ENCODE measurements at regions not wholly inside any gene's neighbourhood (a gene's known extent, or its start where the extent isn't known, plus 50 kb on each side); places are given as distances from the start of the nearest gene placed in this dataset.

GRCh38 chr14:65849091-65849490 lies 436.6 kb downstream of the FUT8 start:
- H3K4me3 ChIP-seq: no peak overlapping the region
- H3K27ac ChIP-seq: no peak overlapping the region
- no peaks in the 10 kb centered on the region for H3K36me3 ChIP-seq
- no peak for DNase-seq
- no peaks in the 10 kb centered on the region for H3K27me3 ChIP-seq
- no peak for ATAC-seq
- peaks cover 3 to 13% (median 13%) of the 10 kb centered on the region in 3 donors for H3K4me1 ChIP-seq
- TF ChIP-seq, protein P1, sequence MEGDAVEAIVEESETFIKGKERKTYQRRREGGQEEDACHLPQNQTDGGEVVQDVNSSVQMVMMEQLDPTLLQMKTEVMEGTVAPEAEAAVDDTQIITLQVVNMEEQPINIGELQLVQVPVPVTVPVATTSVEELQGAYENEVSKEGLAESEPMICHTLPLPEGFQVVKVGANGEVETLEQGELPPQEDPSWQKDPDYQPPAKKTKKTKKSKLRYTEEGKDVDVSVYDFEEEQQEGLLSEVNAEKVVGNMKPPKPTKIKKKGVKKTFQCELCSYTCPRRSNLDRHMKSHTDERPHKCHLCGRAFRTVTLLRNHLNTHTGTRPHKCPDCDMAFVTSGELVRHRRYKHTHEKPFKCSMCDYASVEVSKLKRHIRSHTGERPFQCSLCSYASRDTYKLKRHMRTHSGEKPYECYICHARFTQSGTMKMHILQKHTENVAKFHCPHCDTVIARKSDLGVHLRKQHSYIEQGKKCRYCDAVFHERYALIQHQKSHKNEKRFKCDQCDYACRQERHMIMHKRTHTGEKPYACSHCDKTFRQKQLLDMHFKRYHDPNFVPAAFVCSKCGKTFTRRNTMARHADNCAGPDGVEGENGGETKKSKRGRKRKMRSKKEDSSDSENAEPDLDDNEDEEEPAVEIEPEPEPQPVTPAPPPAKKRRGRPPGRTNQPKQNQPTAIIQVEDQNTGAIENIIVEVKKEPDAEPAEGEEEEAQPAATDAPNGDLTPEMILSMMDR (IDR thresholded peaks at IDR 0.05): no peak
- intact Hi-C loops (cut with DNase I): no loop called here
- H3K9me3 ChIP-seq: no peaks in the 10 kb centered on the region
- WGBS, 2 donors: 91 to 96% methylated on average over 3 of the region's 3 CpGs
- no peak for FAIRE-seq

- Histone ChIP-seq H3K4me1 (peaks cover 7 to 16% (median 14%) of the 10 kb centered on the region in 3 donors), H3K9me3 (no peaks in the 10 kb centered on the region), H3K4me3 (no peak overlapping the region), H3K27ac (no peak overlapping the region), H3K36me3 (no peaks in the 10 kb centered on the region), H3K27me3 (no peaks in the 10 kb centered on the region)
- TF ChIP-seq, protein P1 (IDR thresholded peaks at IDR 0.05): no peak
- DNase-seq (no peak), ATAC-seq (peak in 1 of 4 donors; percentile 34), FAIRE-seq (no peak)
- WGBS, 2 donors: 71 to 73% methylated on average over 2 of the region's 2 CpGs
- intact Hi-C loops (cut with DNase I): no loop called here
Observed at GRCh38 chr14:65849558-65849957, 437.0 kb downstream of the FUT8 start.

DNA sequence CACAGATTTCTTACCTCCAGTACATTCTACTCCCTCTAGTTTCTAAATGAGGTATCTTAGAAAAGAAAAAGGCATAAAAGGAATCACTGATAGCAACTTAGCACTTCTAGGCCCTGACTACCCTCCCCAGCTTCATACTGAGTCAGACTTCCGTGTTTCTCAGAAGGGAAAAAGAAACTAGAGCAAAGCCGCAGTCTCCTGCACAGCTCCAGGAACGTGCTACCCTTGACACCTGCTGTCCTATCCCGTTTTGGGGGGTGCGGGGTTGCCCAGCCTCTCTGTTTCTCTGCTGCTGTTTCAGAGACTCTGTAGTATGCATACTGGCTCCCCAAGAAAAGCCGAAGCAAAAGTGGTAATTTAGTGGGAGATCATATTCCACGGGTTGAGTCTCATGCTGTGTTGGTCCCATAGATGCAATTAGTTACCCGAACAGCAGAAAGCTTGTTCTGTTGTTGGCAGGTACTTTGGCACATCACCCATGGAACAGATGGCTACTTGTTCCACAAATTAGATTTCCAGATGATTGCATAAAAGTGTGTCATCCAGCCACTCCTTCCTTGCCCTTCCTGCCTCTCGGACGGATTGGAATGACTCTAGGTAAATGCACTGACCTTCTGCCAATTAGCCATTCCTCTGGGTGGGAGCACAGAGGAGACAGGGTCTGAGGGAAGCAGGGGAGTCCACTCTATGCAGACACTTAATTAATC lies 438.1 kb downstream of the FUT8 start:
- 83 to 84% methylated on average over 10 of the region's 10 CpGs for WGBS, 2 donors
- Histone ChIP-seq H3K27ac (no peak overlapping the region), H3K36me3 (no peaks in the 10 kb centered on the region), H3K4me1 (peaks cover 8 to 18% (median 14%) of the 10 kb centered on the region in 3 donors), H3K4me3 (no peak overlapping the region), H3K27me3 (no peaks in the 10 kb centered on the region), H3K9me3 (no peaks in the 10 kb centered on the region)
- peak in 1 of 4 donors; percentile 41 for ATAC-seq
- no peak for DNase-seq
- TF ChIP-seq, protein P1 (IDR thresholded peaks at IDR 0.05): no peak
- intact Hi-C loops (cut with DNase I): no loop called here
- no peak for FAIRE-seq

- Histone ChIP-seq H3K27me3 (no peaks in the 10 kb centered on the region), H3K4me1 (peaks cover 8 to 18% (median 14%) of the 10 kb centered on the region in 3 donors), H3K36me3 (no peaks in the 10 kb centered on the region), H3K27ac (peak overlapping the region in 1 of 4 donors; percentile 5), H3K9me3 (no peaks in the 10 kb centered on the region), H3K4me3 (no peak overlapping the region)
- intact Hi-C loops (cut with DNase I): no loop called here
- DNase-seq (no peak), ATAC-seq (peak in 3 of 4 donors; percentile 45 to 72 (median 51)), FAIRE-seq (no peak)
- TF ChIP-seq, protein P1 (IDR thresholded peaks at IDR 0.05): no peak
- WGBS, 2 donors: 9 to 19% methylated on average over 2 of the region's 2 CpGs
Observed at GRCh38 chr14:65852689-65853088, 440.2 kb downstream of the FUT8 start.

GRCh38 chr14:65853407-65853955 lies 441.0 kb downstream of the FUT8 start:
- Histone ChIP-seq H3K27ac (no peak overlapping the region), H3K36me3 (no peaks in the 10 kb centered on the region), H3K4me1 (peaks cover 8 to 18% (median 14%) of the 10 kb centered on the region in 3 donors), H3K27me3 (no peaks in the 10 kb centered on the region), H3K9me3 (no peaks in the 10 kb centered on the region), H3K4me3 (no peak overlapping the region)
- ATAC-seq: peak in 1 of 4 donors; percentile 13
- DNase-seq: no peak
- TF ChIP-seq, protein P1 (IDR thresholded peaks at IDR 0.05): no peak
- no peak for FAIRE-seq
- WGBS, 2 donors: 82 to 83% methylated on average over 7 of the region's 7 CpGs
- intact Hi-C loops (cut with DNase I): no loop called here

Data from pancreas (tissue), 10 donors.